B cell (primary cell): ENCODE measurements at regions not wholly inside any gene's neighbourhood (a gene's known extent, or its start where the extent isn't known, plus 50 kb on each side); places are given as distances from the start of the nearest gene placed in this dataset.

Experiments
- ATAC-seq: fragments of 200-7000 bp; cut with Tn5 transposase; one replicate; pipeline ENCODE4 v1.10.0; 2021; ENCODE audit warnings: low read depth, mild to moderate bottlenecking, moderate number of reproducible peaks, moderate library complexity
- CTCF ChIA-PET: fragments of 350-600 bp; sonication (Branson Sonifier 250); formaldehyde crosslinking; loops from one replicate; lab custom pipeline; 2021; ENCODE audit warnings: antibody characterized with exemption, inconsistent platforms; lab: Charles Lee
- POLR2A ChIA-PET: fragments of 350-600 bp; sonication (Branson Sonifier 250); formaldehyde crosslinking; loops from one replicate; lab custom pipeline; 2021; ENCODE audit warnings: antibody characterized with exemption; lab: Charles Lee
- DNase-seq: peaks from one replicate; pipeline ENCODE4 v3.0.0; 2013
- H2AFZ ChIP-seq: 2 replicates; pipeline ENCODE4 v1.6.1; 2012; ENCODE audit warnings: mild to moderate bottlenecking, low read depth, low read length; ENCODE audit not compliant: insufficient read depth, poor library complexity, severe bottlenecking
- H3K27ac ChIP-seq, 2 donors: 1 replicate in 1 of 2; 2 replicates in 1 of 2; pipeline ENCODE4 v1.5.1; 2012 to 2013; ENCODE audit warnings: low read length in 2 of 2, mild to moderate bottlenecking in 2 of 2, moderate library complexity in 1 of 2
- H3K27me3 ChIP-seq, 4 experiments: fragments of 200-600 bp in 1 of 4; sonication (generic) in 1 of 4; replicated peaks in 1 of 4; 1 replicate in 2 of 4; 2 replicates in 2 of 4; pipeline versions ENCODE4 v1.6.1 to v1.7.0; 2013 to 2016; ENCODE audit warnings: low read length in 3 of 4, mild to moderate bottlenecking in 2 of 4, mixed read lengths in 1 of 4, moderate library complexity in 1 of 4; ENCODE audit not compliant: insufficient read depth in 4 of 4, control insufficient read depth in 3 of 4; ENCODE audit errors: control extremely low read depth in 1 of 4
- H3K36me3 ChIP-seq, 2 experiments: replicated peaks in 1 of 2; 1 replicate in 1 of 2; 2 replicates in 1 of 2; pipeline versions ENCODE4 v1.6.1 to v1.7.1; 2013; ENCODE audit warnings: low read length in 1 of 2; ENCODE audit not compliant: insufficient read depth in 2 of 2, control insufficient read depth in 1 of 2; ENCODE audit errors: control extremely low read depth in 1 of 2, extremely low read depth in 1 of 2
- H3K4me1 ChIP-seq, 2 donors: fragments of 200-600 bp in 1 of 2; sonication (generic) in 1 of 2; 1 replicate in 1 of 2; 2 replicates in 1 of 2; pipeline versions ENCODE4 v1.5.1 to v1.6.1; 2013 to 2017; ENCODE audit warnings: low read length in 2 of 2; ENCODE audit not compliant: control insufficient read depth in 2 of 2, insufficient read depth in 2 of 2
- H3K4me2 ChIP-seq: replicated peaks from 2 replicates; pipeline ENCODE3; 2012; ENCODE audit warnings: mild to moderate bottlenecking, low read depth, low read length; ENCODE audit not compliant: poor library complexity, severe bottlenecking
- H3K4me3 ChIP-seq, 5 experiments: fragments of 200-600 bp in 1 of 5; sonication (generic) in 1 of 5; 1 replicate in 3 of 5; 2 replicates in 2 of 5; pipeline versions ENCODE4 v1.5.1 to v1.7.0; 2011 to 2016; ENCODE audit warnings: low read length in 4 of 5, mild to moderate bottlenecking in 4 of 5, low read depth in 2 of 5, control low read depth in 1 of 5, moderate library complexity in 1 of 5; ENCODE audit not compliant: insufficient read depth in 1 of 5; ENCODE audit errors: control extremely low read depth in 1 of 5, extremely low read depth in 1 of 5
- H3K79me2 ChIP-seq: fragments of 200-600 bp; sonication (generic); one replicate; pipeline ENCODE4 v1.6.0; 2016; ENCODE audit warnings: low read length; ENCODE audit not compliant: control insufficient read depth, insufficient read depth
- H3K9ac ChIP-seq: fragments of 200-600 bp; sonication (generic); 2 replicates; pipeline ENCODE4 v1.6.1; 2017; ENCODE audit warnings: mild to moderate bottlenecking, low read length, moderate library complexity
- H3K9me3 ChIP-seq, 3 donors: one replicate each; pipeline versions ENCODE4 v1.6.1 to v1.7.1; 2013; ENCODE audit warnings: low read length in 2 of 3; ENCODE audit not compliant: control insufficient read depth in 2 of 3, insufficient read depth in 1 of 3; ENCODE audit errors: control extremely low read depth in 1 of 3
- H4K20me1 ChIP-seq: 2 replicates; pipeline ENCODE4 v1.6.0; 2012; ENCODE audit warnings: mild to moderate bottlenecking, low read length; ENCODE audit not compliant: insufficient read depth, control insufficient read depth, poor library complexity, severe bottlenecking
- H3K27ac Mint-ChIP-seq: one replicate; pipeline ENCODE4 v1.8.0; 2021; ENCODE audit warnings: mixed read lengths
- H3K27me3 Mint-ChIP-seq: one replicate; pipeline ENCODE4 v1.8.0; 2021; ENCODE audit warnings: mixed read lengths
- H3K4me1 Mint-ChIP-seq: one replicate; pipeline ENCODE4 v1.8.0; 2021; ENCODE audit warnings: mixed read lengths
- H3K4me3 Mint-ChIP-seq: one replicate; pipeline ENCODE4 v1.8.0; 2021; ENCODE audit warnings: mixed read lengths
- H3K9me3 Mint-ChIP-seq: one replicate; pipeline ENCODE4 v1.8.0; 2022; ENCODE audit warnings: mixed read lengths; ENCODE audit not compliant: insufficient read depth
- EZH2 ChIP-seq: IDR thresholded peaks from 2 replicates; pipeline ENCODE4 v1.6.1; 2012; ENCODE audit warnings: borderline replicate concordance, low read depth, mild to moderate bottlenecking, moderate library complexity, low read length; ENCODE audit not compliant: insufficient read depth, poor library complexity, severe bottlenecking
- WGBS: methylation state at CpG from one replicate; pipeline ENCODE4 v1.1.5; 2013; ENCODE audit warnings: missing lambda C conversion rate; ENCODE audit not compliant: insufficient coverage; 5-methylcytosine and 5-hydroxymethylcytosine counted together
- intact Hi-C: fragments of 100-400 bp; cut with micrococcal nuclease; formaldehyde crosslinking; loops from one replicate; pipeline ENCODE4 v1.10.0; 2022
- TF ChIP-seq, protein P1 (sequence below): fragments of 200-600 bp; IDR thresholded peaks from one replicate; pipeline ENCODE4 v1.8.0; 2022; ENCODE audit warnings: antibody characterized with exemption, mild to moderate bottlenecking

DNA sequence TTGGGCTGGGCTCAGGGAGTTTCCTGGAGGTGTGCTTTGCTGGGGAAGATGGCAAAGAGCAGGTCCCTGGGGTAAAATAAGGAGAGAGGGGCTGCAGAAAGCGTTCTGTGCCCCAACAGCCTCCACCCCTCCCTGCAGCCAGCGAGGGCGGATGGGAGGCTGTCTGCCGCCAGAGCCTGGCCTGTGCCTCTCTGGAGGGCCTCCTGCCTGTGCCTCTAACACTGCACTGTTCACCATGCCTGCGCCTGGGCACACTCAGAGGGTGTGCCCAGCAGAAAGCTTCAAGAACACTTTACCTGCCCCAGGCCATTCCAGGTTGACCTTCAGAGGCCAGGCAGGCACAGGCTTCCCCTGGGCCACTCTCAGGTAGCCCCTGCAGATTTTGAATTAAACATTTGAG lies 77.7 kb upstream of the KLF13 start:
- Histone ChIP-seq H3K79me2 (no peaks in the 10 kb centered on the region), H3K4me1 (peaks cover 0 to under 1% of the 10 kb centered on the region in 2 donors), H3K27me3 (no peaks in the 10 kb centered on the region), H3K9me3 (no peaks in the 10 kb centered on the region), H3K36me3 (no peaks in the 10 kb centered on the region), H3K27ac (no peak overlapping the region), H3K9ac (no peak overlapping the region), H2AFZ (no peak overlapping the region), H3K4me2 (no peak overlapping the region), H3K4me3 (no peak overlapping the region), H4K20me1 (no peaks in the 10 kb centered on the region)
- no peak for ATAC-seq
- H3K27ac Mint-ChIP-seq = no peak overlapping the region
- ChIA-PET POLR2A (no interaction called here), CTCF (interaction anchor here (2.0 kb wide), 1 partner anchor 15 kb away, joined by 5 read pairs; no protein-coding TSS in a partner anchor)
- no peaks in the 10 kb centered on the region for H3K27me3 Mint-ChIP-seq
- WGBS = 100% methylated on average over 5 of the region's 5 CpGs
- H3K9me3 Mint-ChIP-seq = no peaks in the 10 kb centered on the region
- TF ChIP-seq EZH2 = no peak
- TF ChIP-seq, protein P1, sequence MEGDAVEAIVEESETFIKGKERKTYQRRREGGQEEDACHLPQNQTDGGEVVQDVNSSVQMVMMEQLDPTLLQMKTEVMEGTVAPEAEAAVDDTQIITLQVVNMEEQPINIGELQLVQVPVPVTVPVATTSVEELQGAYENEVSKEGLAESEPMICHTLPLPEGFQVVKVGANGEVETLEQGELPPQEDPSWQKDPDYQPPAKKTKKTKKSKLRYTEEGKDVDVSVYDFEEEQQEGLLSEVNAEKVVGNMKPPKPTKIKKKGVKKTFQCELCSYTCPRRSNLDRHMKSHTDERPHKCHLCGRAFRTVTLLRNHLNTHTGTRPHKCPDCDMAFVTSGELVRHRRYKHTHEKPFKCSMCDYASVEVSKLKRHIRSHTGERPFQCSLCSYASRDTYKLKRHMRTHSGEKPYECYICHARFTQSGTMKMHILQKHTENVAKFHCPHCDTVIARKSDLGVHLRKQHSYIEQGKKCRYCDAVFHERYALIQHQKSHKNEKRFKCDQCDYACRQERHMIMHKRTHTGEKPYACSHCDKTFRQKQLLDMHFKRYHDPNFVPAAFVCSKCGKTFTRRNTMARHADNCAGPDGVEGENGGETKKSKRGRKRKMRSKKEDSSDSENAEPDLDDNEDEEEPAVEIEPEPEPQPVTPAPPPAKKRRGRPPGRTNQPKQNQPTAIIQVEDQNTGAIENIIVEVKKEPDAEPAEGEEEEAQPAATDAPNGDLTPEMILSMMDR = no peak
- no peak overlapping the region for H3K4me3 Mint-ChIP-seq
- H3K4me1 Mint-ChIP-seq = no peaks in the 10 kb centered on the region
- no peak for DNase-seq
- intact Hi-C loops = no loop called here

DNA sequence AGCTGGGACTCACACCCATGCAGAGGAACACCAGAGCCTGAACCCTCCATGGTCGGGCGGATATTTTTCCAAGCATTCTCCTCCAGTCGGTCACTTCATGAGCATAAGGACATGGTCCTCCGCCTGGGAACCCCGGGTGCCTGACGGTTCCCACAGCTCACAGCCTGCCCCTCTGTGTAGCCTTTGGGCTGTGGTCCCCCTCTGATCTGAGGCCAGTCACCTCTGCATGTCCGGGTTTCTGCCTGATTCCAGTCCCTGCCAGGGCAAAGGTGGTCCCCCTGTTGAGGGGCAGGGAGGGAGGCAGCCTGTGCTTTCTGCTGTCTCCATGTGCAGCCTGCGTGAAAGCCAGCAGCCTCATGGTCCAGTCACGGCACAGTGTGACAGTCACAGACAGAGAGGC lies 76.6 kb upstream of the KLF13 start:
- peaks cover 9% of the 10 kb centered on the region for H3K4me1 Mint-ChIP-seq
- TF ChIP-seq EZH2 = no peak
- TF ChIP-seq, protein P1 = no peak
- no peaks in the 10 kb centered on the region for H3K27me3 Mint-ChIP-seq
- Histone ChIP-seq H3K27ac (no peak overlapping the region), H3K4me3 (no peak overlapping the region), H2AFZ (no peak overlapping the region), H4K20me1 (no peaks in the 10 kb centered on the region), H3K9ac (no peak overlapping the region), H3K9me3 (peaks cover 0 to 7% (median 0%) of the 10 kb centered on the region in 3 donors), H3K36me3 (no peaks in the 10 kb centered on the region), H3K4me1 (peaks cover 10 to 12% of the 10 kb centered on the region in 2 donors), H3K27me3 (no peaks in the 10 kb centered on the region), H3K4me2 (no peak overlapping the region), H3K79me2 (no peaks in the 10 kb centered on the region)
- DNase-seq (no peak), ATAC-seq (no peak)
- intact Hi-C loops = no loop called here
- H3K9me3 Mint-ChIP-seq = no peaks in the 10 kb centered on the region
- POLR2A ChIA-PET = no interaction called here
- no peak overlapping the region for H3K4me3 Mint-ChIP-seq
- WGBS = 97% methylated on average over 9 of the region's 9 CpGs
- CTCF ChIA-PET = no interaction called here
- no peak overlapping the region for H3K27ac Mint-ChIP-seq
